ENCODE measurements at regions not wholly inside any gene's neighbourhood (a gene's known extent, or its start where the extent isn't known, plus 50 kb on each side); places are given as distances from the start of the nearest gene placed in this dataset.

DNA sequence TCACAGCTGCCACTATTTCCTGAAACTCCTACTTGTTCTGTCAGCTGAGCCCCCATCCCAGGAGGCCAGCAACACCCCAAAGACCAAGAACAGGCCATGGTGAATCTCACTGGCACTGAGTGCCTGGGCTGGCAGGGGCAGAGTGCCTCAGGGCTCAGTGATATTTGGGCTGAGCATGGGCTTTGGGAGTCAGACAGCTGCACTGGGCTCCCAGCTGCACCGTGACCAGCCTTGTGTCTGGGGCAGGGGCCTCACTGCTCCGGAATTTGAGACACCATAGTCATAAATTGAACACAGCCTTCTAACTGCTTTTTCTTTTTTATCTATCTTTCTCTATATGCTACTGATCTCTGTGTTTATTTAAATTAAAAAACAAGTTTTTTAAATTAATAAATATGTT is 1744.2 kb downstream of the TP53TG3F start:
- WGBS, 2 experiments (ENCODE audit: low coverage in 1 of 2, low lambda C conversion rate in 2 of 2, missing lambda C conversion rate in 2 of 2) = 5 to 10% methylated on average over 2 of the region's 2 CpGs
- H3K4me1 ChIP-seq (ENCODE audit: insufficient read depth) = no peaks in the 10 kb centered on the region
- H3K9me3 ChIP-seq (ENCODE audit: low read depth) = no peaks in the 10 kb centered on the region
- H3K4me2 ChIP-seq (ENCODE audit: unreplicated experiment) = no peak overlapping the region
- H2AFZ ChIP-seq = no peak overlapping the region
- in situ Hi-C loops (cut with MboI) = no loop called here
- TF ChIP-seq EZH2phosphoT487 (IDR thresholded peaks at IDR 0.05; ENCODE audit: insufficient read depth, low read depth) (no peak), EZH2 (IDR thresholded peaks at IDR 0.05; ENCODE audit: insufficient read depth, poor library complexity, severe bottlenecking) (no peak)
- H3K36me3 ChIP-seq (ENCODE audit: low read depth) = no peaks in the 10 kb centered on the region
- H3K27ac ChIP-seq = no peak overlapping the region
- H3K9me2 ChIP-seq (ENCODE audit: insufficient read depth) = no peaks in the 10 kb centered on the region
- no peak for DNase-seq
- H3K27me3 ChIP-seq (replicated peaks; ENCODE audit: insufficient read depth) = no peaks in the 10 kb centered on the region
- H3F3A ChIP-seq (ENCODE audit: insufficient read depth) = no peaks in the 10 kb centered on the region
- no peaks in the 10 kb centered on the region for H4K20me1 ChIP-seq (ENCODE audit: insufficient read depth)
- H3K79me2 ChIP-seq (ENCODE audit: insufficient read depth) = no peaks in the 10 kb centered on the region
- no peak overlapping the region for H3K9ac ChIP-seq
- H3K4me3 ChIP-seq = no peak overlapping the region

DNA sequence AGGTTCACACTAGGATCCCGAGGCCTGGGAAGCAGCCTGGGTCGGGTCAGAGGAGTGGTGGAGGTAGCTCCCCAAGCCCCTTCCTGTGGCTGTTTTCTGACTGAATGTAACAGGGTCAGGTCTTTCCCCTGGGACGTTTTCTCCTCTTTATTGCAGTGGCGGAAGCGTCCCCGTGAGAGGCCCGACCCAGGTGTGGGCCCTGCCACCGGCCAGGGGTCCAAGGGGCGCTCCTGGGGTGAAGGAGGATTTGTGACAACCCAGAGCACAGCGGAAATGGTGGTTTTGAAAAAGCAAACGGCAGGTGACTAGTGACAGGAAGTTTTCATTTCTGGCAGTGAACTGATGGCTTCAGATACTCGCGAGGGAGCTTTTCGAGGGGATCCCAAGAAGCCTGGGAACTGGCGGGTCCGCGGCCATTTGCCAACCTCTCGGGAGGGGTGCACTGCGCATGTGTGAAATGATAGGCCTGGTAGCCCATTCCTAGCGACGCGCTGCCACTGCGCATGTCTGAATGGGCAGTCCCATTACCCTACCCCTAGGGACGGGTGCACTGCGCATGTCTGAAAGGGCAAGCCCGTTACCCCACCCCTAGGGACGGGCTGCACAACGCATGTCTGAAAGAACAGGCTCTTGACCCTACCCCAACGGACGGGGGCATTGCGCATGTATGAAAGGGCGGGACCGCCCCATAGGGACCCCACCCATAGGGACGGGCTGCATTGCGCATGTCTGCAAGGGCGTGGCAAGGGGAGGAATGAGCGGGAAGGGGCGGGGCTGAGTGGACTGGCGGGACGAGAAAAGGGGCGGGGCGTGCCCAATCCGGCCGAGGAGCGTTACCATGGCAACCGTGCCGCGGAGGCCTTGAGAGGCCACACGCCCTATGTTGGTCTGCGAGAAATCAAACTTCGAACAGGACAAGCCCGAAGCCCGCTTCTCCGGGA is 1747.9 kb downstream of the TP53TG3F start:
- no peak for TF ChIP-seq EZH2 (IDR thresholded peaks at IDR 0.05; ENCODE audit: insufficient read depth, poor library complexity, severe bottlenecking)
- TF ChIP-seq EZH2phosphoT487 (IDR thresholded peaks at IDR 0.05; ENCODE audit: insufficient read depth, low read depth) = no peak
- H2AFZ ChIP-seq = no peak overlapping the region
- in situ Hi-C loops (cut with MboI) = no loop called here
- no peaks in the 10 kb centered on the region for H3K27me3 ChIP-seq (replicated peaks; ENCODE audit: insufficient read depth)
- H3K36me3 ChIP-seq (ENCODE audit: low read depth) = no peaks in the 10 kb centered on the region
- no peak for DNase-seq
- H3K79me2 ChIP-seq (ENCODE audit: insufficient read depth) = no peaks in the 10 kb centered on the region
- no peaks in the 10 kb centered on the region for H3K9me2 ChIP-seq (ENCODE audit: insufficient read depth)
- 42 to 44% methylated on average over 48 to 54 of the region's 54 CpGs for WGBS, 2 experiments (ENCODE audit: low coverage in 1 of 2, low lambda C conversion rate in 2 of 2, missing lambda C conversion rate in 2 of 2)
- no peak overlapping the region for H3K4me2 ChIP-seq (ENCODE audit: unreplicated experiment)
- H3K4me3 ChIP-seq = no peak overlapping the region
- H3F3A ChIP-seq (ENCODE audit: insufficient read depth) = no peaks in the 10 kb centered on the region
- no peaks in the 10 kb centered on the region for H3K9me3 ChIP-seq (ENCODE audit: low read depth)
- H4K20me1 ChIP-seq (ENCODE audit: insufficient read depth) = no peaks in the 10 kb centered on the region
- H3K9ac ChIP-seq = no peak overlapping the region
- H3K4me1 ChIP-seq (ENCODE audit: insufficient read depth) = no peaks in the 10 kb centered on the region
- H3K27ac ChIP-seq = no peak overlapping the region

DNA sequence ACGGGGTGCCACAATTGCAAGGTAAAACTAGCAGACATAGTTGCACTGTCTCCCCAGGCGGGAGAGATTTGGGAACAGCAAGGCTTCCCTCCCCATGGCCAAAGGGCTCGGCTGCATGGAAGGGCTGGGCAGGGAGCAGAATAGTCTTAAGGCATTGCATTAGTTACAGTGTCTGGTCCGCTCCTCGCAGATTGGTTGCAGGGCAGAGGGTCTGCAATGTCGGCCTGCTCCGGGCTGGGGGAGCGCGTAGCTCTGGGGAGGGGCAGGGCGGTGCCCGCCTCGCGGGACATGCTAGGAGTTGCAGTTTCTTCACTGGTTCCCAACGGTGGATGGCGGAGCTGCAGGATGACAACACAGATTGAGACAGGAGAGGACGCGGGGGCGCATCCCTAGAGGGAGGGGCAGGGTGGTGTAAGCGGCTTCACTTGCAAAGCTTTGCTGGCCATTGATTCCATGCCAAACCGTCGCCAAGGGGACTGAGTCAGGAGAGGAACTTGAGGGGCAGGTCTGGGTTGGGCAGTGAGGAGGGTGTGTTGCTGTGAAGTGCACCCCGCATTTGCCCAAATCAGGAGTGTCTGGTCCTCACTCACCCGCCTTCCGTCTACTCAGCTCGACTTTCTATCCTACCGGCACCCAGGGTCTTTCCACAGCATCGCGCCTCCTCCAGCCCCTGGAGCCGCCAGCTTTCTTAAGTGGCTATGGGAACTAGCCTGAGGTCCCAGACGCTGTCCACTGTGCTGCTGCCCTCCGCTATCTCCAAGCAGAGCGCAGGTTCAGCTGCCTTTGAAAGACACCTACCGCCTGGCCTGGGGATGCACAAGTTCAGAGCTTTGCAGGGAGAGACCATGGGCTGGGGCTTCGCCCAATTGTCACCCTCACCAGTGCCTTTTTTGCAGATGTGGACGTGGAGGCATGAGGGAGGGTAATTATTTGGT is 1748.9 kb downstream of the TP53TG3F start:
- 42% methylated on average over 30 to 35 of the region's 35 CpGs for WGBS, 2 experiments (ENCODE audit: low coverage in 1 of 2, low lambda C conversion rate in 2 of 2, missing lambda C conversion rate in 2 of 2)
- H2AFZ ChIP-seq = no peak overlapping the region
- in situ Hi-C loops (cut with MboI) = no loop called here

DNA sequence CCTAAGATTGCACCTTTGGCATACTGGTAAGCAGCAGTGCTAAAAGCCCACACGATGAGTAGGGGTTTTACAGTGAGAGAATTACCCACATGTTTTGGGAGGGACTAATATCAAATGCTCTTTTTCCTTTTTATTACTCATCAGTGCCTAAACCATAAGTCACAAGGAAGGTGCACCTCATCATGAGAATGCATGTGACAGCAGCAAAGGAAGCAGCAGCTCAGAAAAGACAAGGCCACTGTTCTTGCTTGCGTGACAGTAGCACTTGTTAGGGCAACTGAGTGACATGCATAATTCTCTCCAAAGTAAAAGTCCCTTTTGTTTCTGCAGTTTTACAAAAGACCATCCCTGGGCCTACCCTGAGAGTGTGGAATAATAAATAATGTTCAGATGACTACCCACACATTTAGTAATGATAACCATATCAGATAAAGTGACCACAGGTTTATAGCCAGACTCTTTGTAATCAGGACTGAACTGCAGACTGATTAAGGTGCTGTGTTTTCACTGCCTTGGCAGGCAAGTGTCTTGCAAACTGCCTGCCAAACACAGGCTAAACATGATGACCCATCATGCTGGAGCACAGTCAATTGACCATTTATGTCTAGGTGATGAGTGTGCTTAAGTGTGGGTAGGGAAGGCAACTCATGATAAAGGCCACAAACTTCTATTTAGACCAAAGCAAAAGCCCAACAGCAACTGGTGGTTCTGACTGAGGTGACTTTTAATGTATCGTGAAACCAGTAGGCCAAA is 1751.4 kb downstream of the TP53TG3F start:
- no peaks in the 10 kb centered on the region for H3K9me3 ChIP-seq (ENCODE audit: low read depth)
- DNase-seq = no peak
- H3K4me1 ChIP-seq (ENCODE audit: insufficient read depth) = no peaks in the 10 kb centered on the region
- TF ChIP-seq EZH2phosphoT487 (IDR thresholded peaks at IDR 0.05; ENCODE audit: insufficient read depth, low read depth) = no peak
- TF ChIP-seq EZH2 (IDR thresholded peaks at IDR 0.05; ENCODE audit: insufficient read depth, poor library complexity, severe bottlenecking) = no peak
- H3K27ac ChIP-seq = no peak overlapping the region
- WGBS, 2 experiments (ENCODE audit: low coverage in 1 of 2, low lambda C conversion rate in 2 of 2, missing lambda C conversion rate in 2 of 2) = 14 to 15% methylated on average over 3 of the region's 3 CpGs
- H3K36me3 ChIP-seq (ENCODE audit: low read depth) = no peaks in the 10 kb centered on the region
- no peaks in the 10 kb centered on the region for H3K79me2 ChIP-seq (ENCODE audit: insufficient read depth)
- no peaks in the 10 kb centered on the region for H4K20me1 ChIP-seq (ENCODE audit: insufficient read depth)
- no peak overlapping the region for H2AFZ ChIP-seq
- in situ Hi-C loops (cut with MboI) = no loop called here
- H3K4me2 ChIP-seq (ENCODE audit: unreplicated experiment) = no peak overlapping the region
- H3F3A ChIP-seq (ENCODE audit: insufficient read depth) = no peaks in the 10 kb centered on the region
- no peaks in the 10 kb centered on the region for H3K27me3 ChIP-seq (replicated peaks; ENCODE audit: insufficient read depth)
- H3K9ac ChIP-seq = no peak overlapping the region
- no peak overlapping the region for H3K4me3 ChIP-seq
- no peaks in the 10 kb centered on the region for H3K9me2 ChIP-seq (ENCODE audit: insufficient read depth)

More for the DNA sequence above, 1748.9 kb downstream of the TP53TG3F start:
- DNase-seq = no peak
- no peaks in the 10 kb centered on the region for H3K79me2 ChIP-seq (ENCODE audit: insufficient read depth)
- H3K9ac ChIP-seq = no peak overlapping the region
- H3K9me3 ChIP-seq (ENCODE audit: low read depth) = no peaks in the 10 kb centered on the region
- H3K4me2 ChIP-seq (ENCODE audit: unreplicated experiment) = no peak overlapping the region
- TF ChIP-seq EZH2phosphoT487 (IDR thresholded peaks at IDR 0.05; ENCODE audit: insufficient read depth, low read depth) (no peak), EZH2 (IDR thresholded peaks at IDR 0.05; ENCODE audit: insufficient read depth, poor library complexity, severe bottlenecking) (no peak)
- H3F3A ChIP-seq (ENCODE audit: insufficient read depth) = no peaks in the 10 kb centered on the region
- H3K4me1 ChIP-seq (ENCODE audit: insufficient read depth) = no peaks in the 10 kb centered on the region
- no peak overlapping the region for H3K27ac ChIP-seq
- H4K20me1 ChIP-seq (ENCODE audit: insufficient read depth) = no peaks in the 10 kb centered on the region
- H3K27me3 ChIP-seq (replicated peaks; ENCODE audit: insufficient read depth) = no peaks in the 10 kb centered on the region
- no peak overlapping the region for H3K4me3 ChIP-seq
- no peaks in the 10 kb centered on the region for H3K9me2 ChIP-seq (ENCODE audit: insufficient read depth)
- H3K36me3 ChIP-seq (ENCODE audit: low read depth) = no peaks in the 10 kb centered on the region

Data from GM23248 (cell line).